ENCODE measurements at regions not wholly inside any gene's neighbourhood (a gene's known extent, or its start where the extent isn't known, plus 50 kb on each side); places are given as distances from the start of the nearest gene placed in this dataset.

GRCh38 chr5:68084396-68084795, 131.2 kb upstream of the PIK3R1 start:
- ATAC-seq: no peak
- no peak overlapping the region for H2AFZ ChIP-seq (ENCODE audit: low read depth, low read length, poor library complexity, severe bottlenecking)
- no peaks in the 10 kb centered on the region for H3K9me3 ChIP-seq (ENCODE audit: control insufficient read depth in 1 of 2, insufficient read depth in 1 of 2, low read depth in 1 of 2, low read length in 2 of 2)
- no TSS peak for BruUV-seq (replicated peaks)
- H4K20me1 ChIP-seq (ENCODE audit: insufficient read depth): no peaks in the 10 kb centered on the region
- POLR2A ChIA-PET: no interaction called here
- no peak for DNase-seq (ENCODE audit: low read depth, low spot score)
- no peaks in the 10 kb centered on the region for H3K4me1 ChIP-seq (ENCODE audit: control insufficient read depth in 1 of 2, insufficient read depth in 2 of 2, low read length in 2 of 2)
- no peak overlapping the region for H3K27ac ChIP-seq (ENCODE audit: low read depth, low read length)
- no peaks in the 10 kb centered on the region for H3K79me2 ChIP-seq (ENCODE audit: insufficient read depth, low read length)
- RAD21 ChIA-PET (ENCODE audit: low non-redundant PET in 1 of 2, low total read pairs in 2 of 2, uncharacterized antibody in 2 of 2, unreplicated experiment in 2 of 2): no interaction called here
- intact Hi-C loops (cut with micrococcal nuclease): no loop called here
- H3K27me3 ChIP-seq (ENCODE audit: insufficient read depth, low read length): peaks cover 13% of the 10 kb centered on the region
- H3K9ac ChIP-seq (ENCODE audit: low read length): no peak overlapping the region
- H3K36me3 ChIP-seq (ENCODE audit: control insufficient read depth in 1 of 2, insufficient read depth in 2 of 2, low read length in 2 of 2): no peaks in the 10 kb centered on the region
- no peak overlapping the region for H3K4me2 ChIP-seq (ENCODE audit: low read length)
- TF ChIP-seq ZNF274 (IDR thresholded peaks at IDR 0.05; ENCODE audit: low read depth, low read length) (no peak), SP1 (IDR thresholded peaks at IDR 0.05; ENCODE audit: low read depth) (no peak), MAX (IDR thresholded peaks at IDR 0.05) (no peak), ZBTB33 (IDR thresholded peaks at IDR 0.05; ENCODE audit: extremely low read depth, insufficient replicate concordance, low read length) (no peak), POLR2A (IDR thresholded peaks at IDR 0.05; ENCODE audit: borderline replicate concordance, extremely low read depth, insufficient read depth, insufficient read length) (no peak), POLR2AphosphoS5 (IDR thresholded peaks at IDR 0.05; ENCODE audit: low read depth, low read length) (no peak), EZH2phosphoT487 (IDR thresholded peaks at IDR 0.05; ENCODE audit: borderline replicate concordance) (no peak), CEBPB (IDR thresholded peaks at IDR 0.05; ENCODE audit: low read depth) (no peak), ATF3 (IDR thresholded peaks at IDR 0.05) (no peak), EGR1 (IDR thresholded peaks at IDR 0.05; ENCODE audit: low read depth) (no peak)
- no peaks in the 10 kb centered on the region for H3K9me2 ChIP-seq (ENCODE audit: insufficient read depth)
- CTCF ChIA-PET: no interaction called here
- no peak overlapping the region for H3K4me3 ChIP-seq (replicated peaks in 1 of 2; ENCODE audit: low read depth in 1 of 2, low read length in 2 of 2)
